ENCODE measurements at regions not wholly inside any gene's neighbourhood (a gene's known extent, or its start where the extent isn't known, plus 50 kb on each side); places are given as distances from the start of the nearest gene placed in this dataset.

GRCh38 chr2:8461341-8461740 is 220.5 kb upstream of the ID2 start:
- TF ChIP-seq CTCF (IDR thresholded peaks at IDR 0.05 in 2 of 3, conservative IDR thresholded peaks at IDR 0.05 in 1 of 3; ENCODE audit: borderline replicate concordance in 1 of 3, insufficient read depth in 1 of 3, low read depth in 2 of 3, low read length in 2 of 3) (no peak), EZH2 (IDR thresholded peaks at IDR 0.05) (no peak), ELF1 (IDR thresholded peaks at IDR 0.05; ENCODE audit: borderline replicate concordance, low read depth) (no peak), POLR2AphosphoS5 (IDR thresholded peaks at IDR 0.05; ENCODE audit: low read depth, low read length) (no peak), SRF (IDR thresholded peaks at IDR 0.05; ENCODE audit: low read depth) (no peak), MAX (IDR thresholded peaks at IDR 0.05) (no peak), POLR2A (IDR thresholded peaks at IDR 0.05; ENCODE audit: borderline replicate concordance, extremely low read depth, insufficient read depth, insufficient read length) (no peak), ATF3 (IDR thresholded peaks at IDR 0.05) (no peak)
